ENCODE measurements at regions not wholly inside any gene's neighbourhood (a gene's known extent, or its start where the extent isn't known, plus 50 kb on each side); places are given as distances from the start of the nearest gene placed in this dataset.
"Not testable (repeated sequence)": the region's sequence is repeated elsewhere in the genome, so short reads cannot be mapped to it uniquely, and the experiment has no call there.

- no peak for ATAC-seq
- Histone ChIP-seq H3K27me3 (no peaks in the 10 kb centered on the region), H3K27ac (no peak overlapping the region), H3K9me3 (no peaks in the 10 kb centered on the region), H3K4me1 (no peaks in the 10 kb centered on the region), H3K4me3 (no peak overlapping the region), H3K36me3 (no peaks in the 10 kb centered on the region)
- TF ChIP-seq POLR2A (IDR thresholded peaks at IDR 0.05) (no peak), CTCF (IDR thresholded peaks at IDR 0.05) (no peak)
- intact Hi-C loops (cut with DNase I): no loop called here
- DNase-seq: no peak
- 11% methylated on average over 55 of the region's 62 CpGs for WGBS (ENCODE audit: insufficient coverage, low coverage, low lambda C conversion rate, missing lambda C conversion rate)
These were observed 3031.0 kb upstream of the TEKT4 start for GRCh38 chr2:91839904-91840868.

- H3K9me3 ChIP-seq; H3K4me1 ChIP-seq; DNase-seq; H3K4me3 ChIP-seq; ATAC-seq; H3K27ac ChIP-seq; intact Hi-C loops (cut with DNase I); H3K36me3 ChIP-seq; H3K27me3 ChIP-seq: not testable (repeated sequence)
- WGBS (ENCODE audit: insufficient coverage, low coverage, low lambda C conversion rate, missing lambda C conversion rate): 60% methylated on average over 1 of the region's 12 CpGs
These were observed 3029.0 kb upstream of the TEKT4 start for GRCh38 chr2:91842264-91842663.

GRCh38 chr2:91842913-91843312 lies 3028.3 kb upstream of the TEKT4 start:
- intact Hi-C loops (cut with DNase I); H3K27ac ChIP-seq; H3K4me1 ChIP-seq; H3K27me3 ChIP-seq; ATAC-seq; H3K36me3 ChIP-seq; H3K9me3 ChIP-seq; H3K4me3 ChIP-seq; DNase-seq: not testable (repeated sequence)
- WGBS (ENCODE audit: insufficient coverage, low coverage, low lambda C conversion rate, missing lambda C conversion rate): 71% methylated on average over 2 of the region's 14 CpGs

- DNase-seq; H3K27me3 ChIP-seq; intact Hi-C loops (cut with DNase I); H3K4me3 ChIP-seq; H3K4me1 ChIP-seq; H3K9me3 ChIP-seq; H3K36me3 ChIP-seq; ATAC-seq; H3K27ac ChIP-seq: not testable (repeated sequence)
- WGBS (ENCODE audit: insufficient coverage, low coverage, low lambda C conversion rate, missing lambda C conversion rate): 90% methylated on average over 8 of the region's 39 CpGs
These were observed 3027.3 kb upstream of the TEKT4 start for GRCh38 chr2:91843723-91844450.

- WGBS (ENCODE audit: insufficient coverage, low coverage, low lambda C conversion rate, missing lambda C conversion rate): 82% methylated on average over 6 of the region's 17 CpGs
- H3K4me1 ChIP-seq; H3K4me3 ChIP-seq; H3K27ac ChIP-seq; H3K9me3 ChIP-seq; H3K36me3 ChIP-seq; DNase-seq; ATAC-seq; H3K27me3 ChIP-seq; intact Hi-C loops (cut with DNase I): not testable (repeated sequence)
These were observed 3026.8 kb upstream of the TEKT4 start for GRCh38 chr2:91844451-91844825.

GRCh38 chr2:91846388-91846787 lies 3024.8 kb upstream of the TEKT4 start:
- H3K4me1 ChIP-seq; H3K4me3 ChIP-seq; DNase-seq; H3K9me3 ChIP-seq; intact Hi-C loops (cut with DNase I); H3K36me3 ChIP-seq; H3K27me3 ChIP-seq; ATAC-seq; H3K27ac ChIP-seq: not testable (repeated sequence)
- 57% methylated on average over 3 of the region's 3 CpGs for WGBS (ENCODE audit: insufficient coverage, low coverage, low lambda C conversion rate, missing lambda C conversion rate)

GRCh38 chr2:91851689-91852420 lies 3019.4 kb upstream of the TEKT4 start:
- DNase-seq; H3K27me3 ChIP-seq; intact Hi-C loops (cut with DNase I); ATAC-seq; H3K4me3 ChIP-seq; H3K9me3 ChIP-seq; H3K36me3 ChIP-seq; H3K27ac ChIP-seq; H3K4me1 ChIP-seq: not testable (repeated sequence)
- WGBS (ENCODE audit: insufficient coverage, low coverage, low lambda C conversion rate, missing lambda C conversion rate): 80% methylated on average over 1 of the region's 47 CpGs

GRCh38 chr2:91856971-91857370 lies 3014.3 kb upstream of the TEKT4 start:
- H3K36me3 ChIP-seq; H3K4me1 ChIP-seq; DNase-seq; intact Hi-C loops (cut with DNase I); H3K27me3 ChIP-seq; H3K9me3 ChIP-seq; H3K4me3 ChIP-seq; H3K27ac ChIP-seq; ATAC-seq: not testable (repeated sequence)
- 13% methylated on average over 1 of the region's 1 CpG for WGBS (ENCODE audit: insufficient coverage, low coverage, low lambda C conversion rate, missing lambda C conversion rate)

- 59% methylated on average over 13 of the region's 21 CpGs for WGBS (ENCODE audit: insufficient coverage, low coverage, low lambda C conversion rate, missing lambda C conversion rate)
- H3K36me3 ChIP-seq; H3K4me1 ChIP-seq; H3K27ac ChIP-seq; intact Hi-C loops (cut with DNase I); H3K4me3 ChIP-seq; ATAC-seq; H3K9me3 ChIP-seq; H3K27me3 ChIP-seq; DNase-seq: not testable (repeated sequence)
These were observed 3013.5 kb upstream of the TEKT4 start for GRCh38 chr2:91857711-91858110.

- H3K9me3 ChIP-seq; H3K27me3 ChIP-seq; intact Hi-C loops (cut with DNase I); H3K36me3 ChIP-seq; H3K4me3 ChIP-seq; H3K27ac ChIP-seq; DNase-seq; H3K4me1 ChIP-seq; ATAC-seq: not testable (repeated sequence)
- WGBS (ENCODE audit: insufficient coverage, low coverage, low lambda C conversion rate, missing lambda C conversion rate): 38% methylated on average over 2 of the region's 2 CpGs
These were observed 2999.5 kb upstream of the TEKT4 start for GRCh38 chr2:91871716-91872115.
